GM21360 (cell line): ENCODE measurements at regions not wholly inside any gene's neighbourhood (a gene's known extent, or its start where the extent isn't known, plus 50 kb on each side); places are given as distances from the start of the nearest gene placed in this dataset.
"Not testable (repeated sequence)": the region's sequence is repeated elsewhere in the genome, so short reads cannot be mapped to it uniquely, and the experiment has no call there.

Experiments
- ATAC-seq: cut with Tn5 transposase; IDR thresholded peaks from one replicate; pipeline ENCODE4 v1.9.1; 2021; ENCODE audit warnings: mild to moderate bottlenecking, moderate library complexity; ENCODE audit not compliant: unreplicated experiment

DNA sequence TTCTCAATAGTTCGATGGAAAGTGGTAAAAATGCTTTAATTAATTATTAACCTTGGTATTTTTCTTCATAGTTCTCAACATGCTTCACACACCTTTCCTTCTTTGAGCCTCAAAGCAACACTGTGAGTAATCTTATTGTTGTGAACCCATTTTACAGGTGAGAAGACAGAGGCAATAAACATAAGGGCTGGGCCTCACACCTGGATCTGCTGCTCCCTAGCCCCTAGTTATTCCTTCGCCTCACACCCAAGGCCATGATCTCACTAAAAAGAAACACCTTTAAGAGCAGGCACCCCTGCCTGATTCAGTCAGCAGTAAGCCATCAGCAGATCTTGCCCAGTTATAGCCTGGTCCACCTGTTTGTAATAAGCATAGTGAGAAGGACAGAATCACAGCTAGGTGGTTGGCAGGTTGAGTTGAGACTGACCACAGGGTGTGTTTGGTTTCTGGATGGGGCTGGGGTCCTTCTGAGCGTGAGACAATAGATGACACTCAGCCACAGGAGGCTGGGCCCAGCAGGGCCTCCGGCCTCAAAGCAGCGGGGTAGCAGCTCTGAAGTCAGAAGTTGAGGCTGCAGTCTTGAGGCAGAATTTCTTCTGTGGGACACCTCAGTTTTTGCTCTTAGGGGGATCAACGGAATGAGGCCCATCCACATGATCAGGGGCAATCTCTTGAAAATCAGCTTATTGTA is 203.9 kb downstream of the RHOU start:
- no peak for ATAC-seq

DNA sequence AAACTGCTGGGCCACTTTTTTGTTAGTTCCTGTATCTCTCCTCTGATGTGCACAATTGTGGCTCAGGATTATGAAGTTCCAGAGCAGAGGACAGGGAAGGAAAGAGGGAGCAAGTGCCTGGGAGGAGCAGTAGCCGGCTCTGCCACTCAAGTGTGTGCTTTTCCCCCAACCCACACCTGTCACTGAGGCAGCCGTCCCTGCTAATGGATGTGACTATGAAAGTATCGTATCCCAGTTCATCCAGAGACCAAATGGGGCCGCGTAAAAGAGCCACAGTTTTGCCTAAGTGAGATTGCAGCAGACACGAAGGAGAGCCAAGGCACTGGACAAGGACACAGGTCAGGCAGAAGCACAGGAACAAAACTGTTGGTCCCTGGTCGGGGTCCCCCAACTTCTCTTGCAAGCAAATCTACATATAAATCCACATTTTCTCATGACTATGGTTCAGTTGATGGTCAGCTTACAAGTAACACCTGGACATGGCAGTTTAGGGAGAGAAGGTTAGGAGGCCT is 204.7 kb downstream of the RHOU start:
- no peak for ATAC-seq

DNA sequence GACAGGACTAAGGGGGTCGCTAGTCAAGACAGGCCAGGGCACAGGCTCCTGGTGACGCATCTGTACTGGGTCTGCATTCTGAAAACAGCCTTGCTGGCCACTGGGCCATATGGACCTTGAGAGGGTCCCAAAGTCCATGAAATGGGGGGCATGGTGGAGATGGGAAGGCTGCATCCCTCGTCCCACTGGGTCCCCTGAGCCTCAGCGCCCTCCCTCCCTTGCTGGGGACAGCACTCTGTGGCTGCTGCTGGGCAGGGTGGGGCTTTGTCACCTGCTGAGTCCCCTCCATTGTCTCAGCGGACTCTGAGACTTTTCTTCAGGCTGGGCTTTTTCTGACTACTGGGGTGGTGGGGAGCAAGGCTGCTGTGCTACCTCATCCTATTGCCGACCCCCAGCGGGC is 205.2 kb downstream of the RHOU start:
- ATAC-seq = no peak

DNA sequence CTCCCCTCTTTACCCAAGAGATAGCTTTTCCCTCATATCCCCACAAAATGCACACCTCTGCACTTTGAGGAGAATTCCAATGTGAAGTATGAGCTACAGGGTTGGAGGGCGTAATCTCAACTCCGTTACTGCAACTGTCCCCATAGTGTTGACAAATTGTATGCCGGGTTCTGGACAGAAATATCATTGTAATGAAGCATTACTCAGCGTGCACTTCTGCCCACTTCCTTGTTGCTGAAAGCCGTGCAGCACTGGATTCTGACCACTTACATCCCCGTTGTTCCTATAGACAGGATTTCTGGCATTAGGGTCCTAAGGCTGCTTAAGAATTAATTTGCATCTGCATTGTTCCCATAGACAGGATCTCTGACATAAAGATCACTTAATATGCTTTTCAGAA is 205.6 kb downstream of the RHOU start:
- no peak for ATAC-seq

DNA sequence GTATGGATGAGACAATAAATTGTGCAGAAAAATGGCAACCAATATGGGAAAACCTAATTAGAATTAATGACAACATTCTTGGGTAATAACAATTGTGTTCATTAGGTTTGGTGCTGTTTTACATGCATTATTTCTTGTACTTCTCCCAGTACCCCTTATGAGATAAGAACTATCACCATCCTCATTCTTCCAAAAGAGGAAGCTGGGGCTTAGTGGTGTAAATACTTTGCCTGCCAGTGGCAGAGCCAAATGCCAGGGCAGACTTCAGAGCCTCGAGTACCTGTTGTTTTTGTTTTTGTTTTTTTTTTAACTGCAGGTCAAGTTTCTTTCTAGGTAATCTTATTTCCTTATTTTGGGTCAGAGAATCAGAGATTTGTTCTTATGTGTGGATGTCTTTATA is 206.4 kb downstream of the RHOU start:
- ATAC-seq = no peak

DNA sequence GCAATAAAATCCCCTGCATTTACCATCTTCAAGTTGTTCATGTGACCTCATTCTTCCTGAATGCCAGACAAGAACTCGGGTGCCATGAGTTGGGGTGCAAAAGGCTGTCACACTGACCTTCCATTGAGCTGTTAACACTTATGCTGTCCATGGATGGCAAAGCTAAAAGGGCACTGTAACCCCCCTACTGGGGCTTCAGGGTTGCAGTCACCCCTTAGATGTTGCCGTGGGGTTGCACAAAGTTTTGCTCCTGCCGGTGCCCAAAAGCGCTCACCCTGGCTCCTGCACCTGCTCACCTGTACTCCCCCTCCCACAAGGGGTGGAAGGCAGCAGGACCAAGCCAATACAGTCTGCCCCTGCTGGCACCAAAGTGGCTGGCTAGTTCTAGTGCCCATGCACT is 208.2 kb downstream of the RHOU start:
- no peak for ATAC-seq

DNA sequence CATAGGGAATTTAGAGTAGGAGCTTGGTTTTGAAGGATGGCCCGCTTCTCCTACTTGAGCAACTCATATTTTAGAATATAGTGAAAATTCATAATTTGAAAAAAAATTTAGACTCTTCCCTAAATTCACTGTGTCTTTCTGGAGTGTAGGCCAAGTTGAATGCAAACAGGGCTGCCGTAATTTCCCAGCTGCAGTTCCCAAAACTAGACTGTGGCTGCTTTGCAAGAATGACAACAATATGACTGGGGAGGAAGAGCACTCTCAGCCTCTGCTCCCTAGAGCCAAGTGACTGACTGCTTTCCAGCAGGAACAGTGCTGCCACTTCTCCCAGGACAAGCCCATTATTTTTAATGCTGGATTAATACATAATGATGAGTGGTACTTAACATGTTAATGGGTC is 209.0 kb downstream of the RHOU start:
- no peak for ATAC-seq

DNA sequence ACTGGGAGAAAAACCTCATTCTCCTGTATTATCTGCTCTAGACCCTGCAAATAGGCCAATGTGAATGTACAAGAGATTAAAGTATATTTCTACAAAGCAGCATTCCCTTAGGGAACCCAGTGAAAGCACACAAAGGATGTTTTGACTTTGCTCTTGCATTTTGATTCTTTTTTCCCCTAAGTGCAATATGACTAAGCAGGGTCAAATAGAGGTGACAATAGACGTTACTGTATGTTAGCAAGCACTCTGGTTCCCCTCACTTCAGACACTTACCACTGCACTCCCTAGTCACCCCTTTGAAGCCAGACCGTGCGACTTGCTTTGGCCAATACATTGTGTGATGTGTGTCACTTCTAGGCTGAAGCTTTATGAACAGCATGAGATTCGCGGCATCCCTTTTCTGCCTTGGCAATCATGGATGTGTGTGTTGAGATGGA is 209.7 kb downstream of the RHOU start:
- no peak for ATAC-seq

DNA sequence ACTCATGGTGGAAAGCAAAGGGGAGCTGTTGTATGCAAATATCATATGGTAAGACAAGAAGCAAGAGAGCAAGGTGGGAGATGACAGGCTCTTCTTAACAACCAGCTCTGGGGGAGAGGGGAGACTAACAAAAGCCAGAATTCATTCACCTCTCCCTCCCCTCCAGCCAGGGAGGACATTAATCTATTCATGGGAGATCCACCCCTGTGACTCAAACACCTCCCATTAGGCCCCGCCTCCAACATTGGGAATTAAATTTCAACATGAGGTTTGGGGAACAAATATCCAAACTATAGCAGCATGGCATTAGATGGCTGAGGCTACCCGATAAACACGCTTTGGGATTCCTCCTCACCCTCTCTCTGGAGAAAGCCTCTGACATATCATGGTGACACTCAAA is 210.6 kb downstream of the RHOU start:
- ATAC-seq = no peak

DNA sequence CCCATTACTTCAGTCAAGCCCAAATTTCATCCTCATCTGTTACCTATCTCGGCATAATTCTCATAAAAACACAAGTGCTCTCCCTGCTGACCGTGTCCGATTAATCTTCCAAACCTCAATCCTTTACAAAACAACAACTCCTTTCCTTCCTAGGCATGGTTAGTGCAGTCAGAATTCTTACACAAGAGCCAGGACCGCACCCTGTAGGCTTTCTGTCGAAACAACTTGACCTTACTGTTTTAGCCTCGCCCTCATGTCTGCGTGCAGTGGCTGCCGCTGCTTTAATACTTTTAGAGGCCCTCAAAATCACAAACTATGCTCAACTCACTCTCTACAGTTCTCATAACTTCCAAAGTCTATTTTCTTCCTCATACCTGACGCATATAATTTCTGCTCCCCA is 214.3 kb downstream of the RHOU start:
- not testable (repeated sequence) for ATAC-seq

DNA sequence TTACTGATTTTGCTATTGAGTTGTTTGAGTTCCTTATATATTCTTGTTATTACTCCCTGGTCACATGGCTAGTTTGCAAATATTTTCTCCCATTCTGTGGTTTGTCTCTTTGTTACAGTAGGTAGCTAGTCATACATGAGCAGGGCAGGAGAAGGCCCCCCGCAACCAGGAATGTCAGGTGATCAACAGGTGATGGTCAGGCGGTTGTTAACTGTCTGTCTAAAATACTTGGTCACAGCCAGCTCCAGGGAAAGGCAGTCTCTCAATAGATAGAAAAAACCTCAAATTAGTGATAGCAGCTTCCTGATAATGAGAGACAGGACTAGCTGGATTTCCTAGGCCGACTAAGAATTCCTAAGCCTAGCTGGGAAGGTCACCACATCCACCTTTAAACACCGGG is 217.9 kb downstream of the RHOU start:
- no peak for ATAC-seq

DNA sequence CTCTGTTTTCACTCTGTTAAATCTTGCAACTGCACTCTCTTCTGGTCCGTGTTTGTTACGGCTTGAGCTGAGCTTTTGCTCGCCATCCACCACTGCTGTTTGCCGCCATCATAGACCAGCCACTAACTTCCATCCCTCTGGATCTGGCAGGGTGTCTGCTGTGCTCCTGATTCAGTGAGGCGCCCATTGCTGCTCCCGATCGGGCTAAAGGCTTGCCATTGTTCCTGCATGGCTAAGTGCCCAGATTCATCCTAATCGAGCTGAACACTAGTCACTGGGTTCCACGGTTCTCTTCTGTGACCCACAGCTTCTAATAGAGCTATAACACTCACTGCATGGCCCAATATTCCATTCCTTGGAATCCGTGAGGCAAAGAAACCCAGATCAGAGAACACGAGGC is 218.5 kb downstream of the RHOU start:
- not testable (repeated sequence) for ATAC-seq

DNA sequence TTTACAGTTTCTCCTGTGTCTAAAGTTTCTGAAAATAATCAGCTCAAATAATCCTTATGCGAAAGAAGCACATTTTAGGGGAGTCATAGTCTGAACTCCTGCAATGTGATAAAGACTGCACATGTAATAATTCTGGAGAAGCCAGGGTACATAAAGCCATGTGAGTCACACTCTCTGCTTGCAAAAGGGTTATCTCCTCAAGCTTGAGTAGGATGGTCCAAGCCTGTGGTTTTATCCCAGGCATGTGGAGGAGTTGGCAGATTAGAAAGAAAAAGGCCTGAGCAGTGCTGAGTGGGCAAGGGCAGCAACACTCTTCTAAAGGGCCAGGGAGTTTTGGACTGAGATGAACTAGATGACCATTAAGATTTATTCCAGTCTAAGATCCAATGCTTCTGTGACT is 220.4 kb downstream of the RHOU start:
- ATAC-seq = no peak

DNA sequence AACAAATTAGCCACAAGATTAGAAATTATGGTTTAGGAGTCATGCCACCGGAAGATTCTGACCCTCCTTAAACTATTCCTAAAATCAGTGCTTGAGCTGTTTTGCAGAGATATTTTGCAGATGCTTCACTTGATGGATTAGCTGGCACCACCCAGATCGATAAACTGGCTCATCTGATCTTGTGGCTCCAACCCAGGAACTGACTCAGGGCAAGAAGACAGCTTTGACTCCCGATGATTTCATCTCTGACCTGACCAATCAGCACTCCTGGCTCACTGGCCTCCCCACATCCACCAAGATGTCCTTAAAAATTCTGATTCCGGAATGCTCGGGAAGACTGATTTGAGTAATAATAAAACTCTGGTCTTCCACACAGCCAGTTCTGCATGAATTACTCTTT is 221.6 kb downstream of the RHOU start:
- ATAC-seq = no peak

DNA sequence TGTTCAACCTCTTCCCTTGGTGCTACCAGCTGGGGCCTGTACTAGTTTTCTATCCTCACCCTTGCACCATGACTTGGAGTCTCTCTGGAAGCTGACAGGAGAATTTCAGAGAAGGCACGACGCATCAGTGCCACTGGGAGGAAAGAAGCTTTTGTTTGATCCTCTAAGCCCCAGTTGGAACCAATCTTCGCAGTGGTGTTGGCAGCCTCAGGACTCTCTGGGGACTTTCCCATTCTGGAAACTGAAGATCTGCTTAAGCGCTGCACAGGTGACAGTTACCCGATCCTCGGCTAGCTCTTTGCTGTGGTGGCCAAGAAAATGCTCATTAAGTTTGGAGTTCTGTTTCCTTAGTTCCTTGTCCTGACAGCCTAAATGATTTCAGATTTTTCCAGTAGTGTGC is 222.3 kb downstream of the RHOU start:
- ATAC-seq = no peak

DNA sequence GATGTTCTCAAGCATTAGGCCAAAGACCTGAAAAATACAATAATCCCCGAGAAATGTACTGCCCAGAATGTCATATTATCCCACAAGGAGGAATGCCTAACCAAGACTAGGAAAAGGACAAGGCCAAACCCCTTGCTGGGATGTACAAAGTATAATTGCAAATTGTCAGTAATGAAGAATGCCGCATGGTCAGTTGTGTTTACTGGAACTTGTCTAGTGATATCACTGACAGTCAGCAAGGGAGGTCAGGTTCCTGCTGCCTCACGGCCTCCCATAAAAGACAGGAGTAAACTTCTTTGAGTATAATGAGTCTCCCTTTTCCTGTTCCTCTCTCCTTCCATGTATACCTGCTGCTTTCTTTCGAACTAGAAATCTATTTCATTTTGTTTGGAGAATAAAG is 222.8 kb downstream of the RHOU start:
- ATAC-seq = no peak

DNA sequence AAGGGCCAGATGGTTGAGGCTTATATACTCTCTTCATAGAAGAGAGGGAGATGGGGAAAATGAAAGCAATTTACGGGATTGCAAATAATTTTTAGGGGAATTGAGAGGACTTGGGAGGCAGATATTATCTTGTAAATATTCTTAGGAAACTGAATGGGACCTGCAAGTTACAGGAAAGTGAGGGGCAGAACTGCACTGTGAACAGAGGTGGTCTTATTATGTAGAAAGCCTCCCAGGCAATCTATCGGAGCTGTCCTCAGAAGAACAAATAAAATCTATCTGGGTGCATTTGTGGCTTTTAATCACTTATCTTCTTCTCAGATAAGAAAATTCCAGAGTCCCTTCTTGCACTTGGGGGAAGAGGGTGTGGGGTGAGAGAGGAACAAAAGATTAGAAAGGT is 223.5 kb downstream of the RHOU start:
- no peak for ATAC-seq

DNA sequence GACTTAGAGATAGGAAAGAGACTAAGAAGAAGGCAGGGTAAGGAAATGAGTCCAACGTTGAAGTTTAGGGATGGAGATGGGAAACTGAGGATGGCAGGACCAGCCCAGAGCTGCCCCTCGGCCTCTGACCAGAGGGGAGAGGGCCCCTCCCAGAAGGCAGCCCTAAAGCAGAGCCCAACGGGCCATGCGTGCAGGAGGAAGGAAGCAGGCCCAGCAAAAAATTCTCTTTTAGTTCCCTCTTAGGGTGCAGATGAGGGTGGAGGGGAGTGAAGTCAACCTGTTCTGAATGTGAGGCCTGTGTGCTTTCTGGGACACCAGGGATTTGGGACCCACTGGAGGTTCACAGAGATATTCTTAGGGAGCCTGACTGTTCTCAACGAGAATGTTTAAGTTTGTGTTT is 225.4 kb downstream of the RHOU start:
- no peak for ATAC-seq

DNA sequence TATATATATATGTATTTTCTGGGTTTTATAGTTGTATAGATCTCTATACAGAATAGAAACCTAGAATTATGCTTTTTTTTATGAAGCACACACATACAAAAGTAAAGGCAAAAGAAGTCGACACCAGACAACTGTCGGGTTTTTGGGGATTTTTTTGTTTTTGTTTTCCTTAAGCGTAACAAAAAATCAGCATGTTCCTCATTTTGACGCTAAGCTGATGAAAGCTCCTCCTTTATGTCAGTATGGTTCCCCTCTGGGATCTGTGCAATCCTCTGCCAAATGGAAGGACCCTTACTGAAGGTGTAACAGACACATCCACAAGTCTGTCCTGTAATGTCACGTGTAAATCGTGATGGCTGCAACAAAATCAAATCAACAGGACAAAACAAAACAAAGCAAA is 226.2 kb downstream of the RHOU start:
- no peak for ATAC-seq

DNA sequence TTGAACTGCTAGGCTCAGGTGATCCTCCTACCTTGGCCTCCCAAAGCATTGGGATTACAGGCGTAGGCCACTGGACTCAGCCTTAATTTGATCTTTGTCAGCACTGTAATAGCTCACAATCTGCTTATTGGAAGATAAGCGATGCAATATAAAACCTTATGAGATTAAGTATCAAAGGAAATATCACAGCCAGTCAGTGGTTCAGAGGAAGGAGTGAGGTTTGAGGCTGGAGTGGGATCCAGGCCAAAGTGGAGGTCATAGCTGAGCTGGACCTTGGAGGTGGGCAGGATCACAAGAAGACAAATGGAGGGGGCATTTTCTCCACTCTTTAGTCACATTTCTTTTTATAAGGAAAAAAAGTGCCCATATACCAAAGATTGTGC is 228.5 kb downstream of the RHOU start:
- ATAC-seq = no peak

DNA sequence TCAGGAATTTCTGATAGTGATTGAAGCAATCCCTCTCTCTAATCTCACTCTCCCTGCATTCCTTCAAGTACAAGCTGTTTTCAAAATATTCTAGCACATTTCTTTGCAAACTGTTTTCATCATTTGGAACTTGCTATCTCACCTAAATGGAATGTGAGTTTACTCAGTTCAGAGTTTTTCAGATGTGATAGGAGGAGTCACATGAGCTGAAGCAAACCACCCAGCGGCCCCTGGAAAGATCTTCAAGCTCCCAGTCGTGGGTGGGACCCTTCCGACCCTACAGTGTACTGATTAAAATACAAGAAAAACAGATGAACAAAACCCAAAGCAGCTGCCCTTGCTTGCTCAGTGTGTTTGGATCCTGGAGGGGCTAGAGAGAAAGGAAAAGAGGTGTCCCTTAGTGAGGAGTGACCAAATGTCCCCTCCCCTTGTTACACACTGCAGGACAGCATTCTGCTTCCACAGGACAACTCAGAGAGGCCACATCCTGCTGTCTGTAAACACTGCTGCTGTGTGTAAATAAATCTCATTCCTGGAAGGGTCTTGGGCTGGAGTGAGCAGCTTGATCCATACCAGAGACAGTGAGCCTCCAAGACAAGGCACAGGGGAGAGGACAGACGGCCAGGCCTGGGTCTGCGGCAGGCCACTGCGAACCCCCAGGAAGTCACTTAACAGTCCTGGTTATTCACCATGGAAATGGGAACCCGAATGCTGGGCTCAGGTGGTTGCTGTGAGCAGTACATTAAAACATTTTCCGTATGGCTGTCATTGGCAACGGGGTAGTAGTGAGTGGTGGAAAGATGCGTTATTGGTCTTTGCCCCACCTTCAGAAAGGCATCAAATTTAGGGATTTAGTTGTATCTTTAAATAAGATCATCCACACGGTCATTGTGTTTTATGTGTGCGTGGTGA is 229.2 kb downstream of the RHOU start:
- ATAC-seq = no peak

DNA sequence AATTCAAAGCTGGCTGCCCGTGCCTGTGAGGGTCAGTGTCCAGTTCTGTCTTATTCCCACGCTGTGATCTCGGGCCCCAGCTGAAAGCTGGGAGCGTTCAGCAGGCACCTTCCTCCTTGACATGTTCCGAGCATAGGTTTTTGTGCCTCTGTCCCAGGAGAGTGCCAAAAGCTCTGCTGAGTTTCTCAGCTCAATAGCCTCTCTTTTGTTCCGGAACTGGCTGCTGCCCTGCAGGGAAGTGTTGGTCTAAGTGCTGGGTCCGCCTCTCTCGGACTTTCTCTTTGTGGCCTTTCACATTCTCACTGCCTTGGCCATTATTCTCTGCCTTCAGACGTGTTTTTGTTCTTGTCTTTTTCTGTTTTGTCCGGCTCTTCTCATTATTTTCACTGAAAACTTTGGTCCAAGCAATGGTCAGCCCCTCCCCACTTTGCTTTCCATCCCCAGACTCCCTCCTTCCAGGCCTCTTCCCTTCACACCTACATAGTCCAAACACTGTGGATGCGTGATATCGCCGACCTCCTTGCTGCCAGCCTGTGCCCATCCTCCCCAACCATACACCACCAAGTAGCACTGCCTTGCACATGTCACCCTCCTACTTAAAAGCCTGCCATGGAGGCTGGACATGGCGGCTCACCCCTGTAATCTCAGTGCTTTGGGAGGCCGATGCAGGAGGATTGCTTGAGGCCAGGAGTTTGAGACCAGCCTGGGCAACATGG is 233.8 kb downstream of the RHOU start:
- no peak for ATAC-seq
